NT2/D1 (cell line): ENCODE measurements at regions not wholly inside any gene's neighbourhood (a gene's known extent, or its start where the extent isn't known, plus 50 kb on each side); places are given as distances from the start of the nearest gene placed in this dataset.

ENCODE experiments used
- SUZ12 ChIP-seq: IDR thresholded peaks from 2 replicates; pipeline ENCODE4 v1.6.1; 2011; ENCODE audit not compliant: insufficient read length, insufficient read depth; ENCODE audit errors: extremely low read depth
- YY1 ChIP-seq: IDR thresholded peaks from 2 replicates; pipeline ENCODE4 v1.6.1; 2011; ENCODE audit not compliant: insufficient read length, insufficient read depth
- ZNF274 ChIP-seq: IDR thresholded peaks from 2 replicates; pipeline ENCODE4 v1.6.1; 2011; ENCODE audit warnings: mild to moderate bottlenecking, low read depth, low read length

GRCh38 chr18:53625997-53626599 is 598.4 kb downstream of the MBD2 start:
- TF ChIP-seq ZNF274: no peak
- TF ChIP-seq SUZ12: no peak
- no peak for TF ChIP-seq YY1
